Suppressor macrophage treated with lipopolysaccharide for 4 hours (primary cell): ENCODE measurements at regions not wholly inside any gene's neighbourhood (a gene's known extent, or its start where the extent isn't known, plus 50 kb on each side); places are given as distances from the start of the nearest gene placed in this dataset.

Source experiments
- DNase-seq: peaks from one replicate; pipeline ENCODE4 v3.0.0-alpha.2; 2020

GRCh38 chrX:20369468-20369867 lies 102.8 kb upstream of the RPS6KA3 start:
- DNase-seq, result no peak

DNA sequence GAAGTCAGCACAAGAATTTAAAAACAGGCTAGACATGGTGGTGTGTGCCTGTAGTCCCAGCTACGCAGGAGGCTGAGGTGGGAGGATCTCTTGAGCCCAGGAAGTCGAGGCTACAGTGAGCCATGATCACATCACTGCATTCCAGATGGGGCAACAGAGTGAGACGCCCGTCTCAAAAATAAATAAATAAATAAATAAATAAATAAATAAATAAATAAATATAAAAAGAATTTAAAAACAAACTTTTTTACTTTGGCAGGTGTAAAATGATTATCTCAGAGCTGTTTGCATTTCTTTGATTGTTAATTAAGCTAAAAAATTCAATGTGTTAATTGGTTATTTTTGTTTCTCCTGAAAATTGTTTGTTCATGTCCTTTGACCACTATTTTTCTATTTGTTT lies 97.5 kb upstream of the RPS6KA3 start:
- no peak for DNase-seq

DNA sequence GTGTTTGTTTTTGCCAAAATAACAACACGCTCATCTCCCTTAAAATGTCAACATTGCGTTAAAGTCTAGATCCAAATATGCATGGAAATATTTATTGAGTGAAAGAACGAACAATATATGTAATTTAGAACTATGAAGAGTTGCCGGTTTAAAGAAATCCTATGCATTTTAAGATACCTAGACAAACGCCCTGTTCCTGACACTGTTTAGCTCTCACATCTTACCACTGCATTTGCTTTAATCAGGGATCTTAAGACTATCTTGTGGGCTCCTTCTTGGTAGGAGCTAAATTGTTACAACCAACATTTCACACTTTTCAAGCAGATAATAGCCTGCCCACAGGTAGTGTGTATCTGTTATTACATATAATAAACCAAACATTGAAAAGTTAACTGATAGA lies 96.6 kb upstream of the RPS6KA3 start:
- DNase-seq, result no peak

GRCh38 chrX:20362268-20363267 lies 95.9 kb upstream of the RPS6KA3 start:
- peak; percentile 58 for DNase-seq

DNA sequence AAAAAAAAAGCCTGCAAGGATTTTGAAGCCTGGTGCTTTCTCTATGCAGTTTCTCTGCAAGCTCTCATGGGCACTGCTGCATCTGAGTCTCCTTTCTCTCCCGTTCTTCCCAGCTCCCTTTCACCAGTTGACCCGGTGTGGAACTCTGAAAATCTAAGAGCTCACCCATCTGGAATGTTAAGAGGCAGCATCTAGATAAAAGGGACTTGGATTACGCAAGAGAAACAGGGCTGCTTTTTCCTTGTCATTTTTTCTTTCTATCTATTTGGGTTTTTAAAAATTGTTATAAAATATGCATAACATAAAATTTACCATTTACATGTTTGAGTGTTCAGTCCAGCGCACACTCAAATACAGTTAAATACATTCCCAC lies 95.2 kb upstream of the RPS6KA3 start:
- no peak for DNase-seq

- peak; percentile 8 for DNase-seq
Observed at GRCh38 chrX:20361081-20361889, 94.6 kb upstream of the RPS6KA3 start.

GRCh38 chrX:20355187-20355586 lies 88.5 kb upstream of the RPS6KA3 start:
- DNase-seq, result no peak

DNA sequence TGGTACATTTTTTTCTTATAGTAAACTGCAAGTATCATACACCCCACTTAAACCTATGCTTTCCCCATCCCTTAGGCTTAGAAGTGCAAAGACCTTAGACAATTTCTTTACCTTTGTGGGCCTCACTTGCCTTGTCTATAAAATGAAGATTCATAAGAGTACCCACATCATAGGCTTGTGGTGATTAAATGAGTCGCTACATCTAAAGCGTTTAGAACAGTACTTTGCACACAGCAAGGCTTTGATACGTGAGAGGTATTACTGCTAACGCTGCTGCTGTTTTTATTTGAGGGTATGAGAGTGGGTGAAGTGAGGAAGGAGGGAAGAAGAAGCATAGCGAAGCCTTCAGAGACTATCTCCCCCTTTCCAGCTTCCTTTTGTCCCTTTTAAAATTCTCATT lies 87.8 kb upstream of the RPS6KA3 start:
- DNase-seq, result no peak

GRCh38 chrX:20352935-20353336 lies 86.2 kb upstream of the RPS6KA3 start:
- no peak for DNase-seq

DNA sequence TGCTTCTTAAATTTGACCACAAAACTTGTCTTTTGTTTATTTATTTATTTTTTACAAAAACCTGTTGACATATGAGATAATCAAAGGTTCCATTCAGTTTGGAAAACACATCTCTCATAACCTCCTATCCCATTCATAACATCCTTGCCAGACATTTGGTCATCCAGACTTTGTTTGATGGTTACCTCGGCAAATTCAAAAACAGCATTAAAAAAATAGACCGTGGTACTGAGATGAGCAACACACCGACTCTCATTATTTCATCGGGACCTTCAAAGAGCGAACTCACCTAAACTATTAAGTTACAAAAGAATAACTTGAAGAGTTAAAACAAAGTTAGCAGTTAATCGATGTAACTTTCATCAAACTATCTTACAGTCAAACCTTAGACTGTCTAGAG lies 85.8 kb upstream of the RPS6KA3 start:
- no peak for DNase-seq

DNA sequence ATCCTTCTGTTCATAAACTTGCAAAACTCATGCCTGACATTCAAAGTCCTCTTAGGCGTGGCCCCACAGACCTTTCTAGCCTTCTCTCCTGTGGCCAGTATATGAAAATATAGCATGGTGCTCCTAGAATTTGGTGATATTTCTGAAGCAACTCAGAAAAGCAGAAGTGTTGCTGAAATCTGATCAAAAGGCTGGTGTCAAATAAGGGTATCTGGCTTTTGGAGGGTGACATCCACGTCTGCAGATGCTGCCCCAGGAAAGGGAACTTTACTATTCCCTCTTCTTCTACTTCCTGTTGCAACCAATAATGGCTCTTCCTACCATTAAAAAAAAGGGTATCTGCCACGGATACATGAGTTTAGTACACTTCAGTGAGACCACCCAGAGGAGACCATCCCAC lies 83.9 kb upstream of the RPS6KA3 start:
- DNase-seq, result no peak

DNA sequence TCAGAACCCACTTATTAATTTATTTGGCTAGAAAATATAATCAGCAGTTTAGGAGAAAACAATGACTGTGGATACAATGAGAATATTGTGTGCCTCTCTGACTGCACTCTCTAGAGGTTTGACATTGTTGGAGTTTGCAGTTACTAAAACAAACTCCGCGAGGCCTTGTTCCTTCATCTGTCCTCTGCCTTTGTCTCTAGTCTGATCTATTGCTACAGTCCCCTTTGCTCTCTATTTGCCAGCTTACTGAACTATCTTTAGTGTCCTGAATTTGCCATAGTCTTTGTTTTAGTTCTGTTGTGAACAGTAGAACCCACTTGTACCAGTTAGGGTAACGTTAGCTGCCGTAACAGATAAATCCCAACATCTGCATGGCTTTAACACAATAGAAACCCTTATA lies 81.4 kb upstream of the RPS6KA3 start:
- no peak for DNase-seq

DNA sequence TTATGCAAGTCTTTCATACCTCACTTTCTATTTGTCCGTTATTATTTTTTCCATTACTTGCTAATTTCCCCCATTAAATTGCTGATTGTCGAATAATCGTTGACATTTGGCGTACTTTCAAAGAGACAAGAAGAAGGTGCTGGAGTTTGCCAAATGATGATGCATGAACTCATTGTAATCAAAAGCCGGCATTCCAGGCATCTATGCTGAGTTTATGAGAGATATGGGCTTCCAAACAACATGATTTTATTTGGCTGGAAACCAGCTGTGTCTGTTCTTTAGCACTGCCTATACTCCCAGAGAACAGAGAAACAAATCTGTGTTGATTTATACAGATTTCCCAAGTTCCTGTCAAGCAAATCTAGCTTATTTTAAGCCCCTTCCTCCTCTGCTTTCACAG lies 80.8 kb upstream of the RPS6KA3 start:
- no peak for DNase-seq

GRCh38 chrX:20333672-20334071 lies 67.0 kb upstream of the RPS6KA3 start:
- DNase-seq, result no peak

GRCh38 chrX:20330545-20330944 lies 63.8 kb upstream of the RPS6KA3 start:
- no peak for DNase-seq

DNA sequence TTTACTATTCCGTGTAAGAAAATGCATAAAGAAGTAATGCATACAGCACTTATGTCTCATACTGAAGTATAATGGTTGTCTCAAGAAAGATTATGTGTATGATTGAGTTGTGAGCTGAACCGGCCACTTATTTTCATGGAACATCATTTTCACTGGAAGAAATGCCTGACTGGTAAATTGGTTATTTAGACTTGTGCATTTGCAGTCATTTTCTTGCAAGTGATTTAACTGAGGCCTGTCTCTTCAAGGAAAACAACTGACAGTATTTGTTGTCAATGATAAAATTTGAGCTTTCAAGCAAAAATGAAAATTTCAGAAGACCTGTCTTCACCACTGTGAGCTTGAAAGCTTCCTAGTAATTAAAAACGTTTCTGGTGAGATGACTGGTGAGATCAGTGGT lies 62.7 kb upstream of the RPS6KA3 start:
- DNase-seq, result no peak

GRCh38 chrX:20325786-20326388 lies 59.2 kb upstream of the RPS6KA3 start:
- no peak for DNase-seq

DNA sequence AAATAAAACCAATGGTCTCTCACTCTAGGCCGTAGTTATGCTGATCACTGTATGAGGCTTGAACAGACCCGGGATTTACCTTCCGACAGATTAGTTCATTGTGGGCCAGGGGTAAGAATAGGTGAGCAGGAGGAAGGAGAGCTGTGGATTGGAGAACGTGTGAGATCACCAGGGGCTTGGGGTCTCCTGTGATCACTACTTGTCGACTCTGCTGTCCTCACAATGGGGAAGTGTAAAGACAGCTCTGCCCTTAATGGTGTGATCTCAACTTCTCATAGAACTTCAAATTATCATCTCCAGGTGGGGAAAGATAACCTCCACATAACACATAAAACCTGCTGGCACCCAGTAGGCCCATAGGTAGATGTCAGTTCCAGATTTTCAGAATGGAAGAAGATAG lies 56.2 kb upstream of the RPS6KA3 start:
- no peak for DNase-seq

GRCh38 chrX:20320461-20321159 lies 53.9 kb upstream of the RPS6KA3 start:
- DNase-seq, result peak; percentile 61

DNA sequence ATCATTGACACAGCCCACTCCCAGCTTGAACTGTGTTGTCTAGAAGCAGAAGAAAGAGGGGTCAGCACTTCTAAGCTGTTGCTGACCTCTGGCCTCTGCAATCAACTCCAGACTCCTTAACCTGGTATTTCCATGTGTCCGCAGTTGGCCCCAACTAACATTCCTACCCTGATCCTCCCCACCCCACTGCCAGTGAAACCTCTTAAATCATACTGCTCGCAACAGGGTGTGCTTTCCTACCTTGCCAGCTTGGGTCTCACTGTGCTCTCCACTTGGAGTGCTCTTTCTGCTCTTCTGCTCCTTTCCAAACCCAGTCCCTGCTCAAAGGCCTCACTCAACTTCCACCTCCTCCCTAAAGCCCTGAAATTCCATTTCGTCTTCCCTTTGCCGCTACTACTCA lies 52.3 kb upstream of the RPS6KA3 start:
- DNase-seq, result no peak

- DNase-seq, result no peak
Observed at GRCh38 chrX:20317873-20318272, 51.2 kb upstream of the RPS6KA3 start.
